Right forelimb (tissue), 1 donor: ENCODE measurements at regions not wholly inside any gene's neighbourhood (a gene's known extent, or its start where the extent isn't known, plus 50 kb on each side); places are given as distances from the start of the nearest gene placed in this dataset.
"Not testable (repeated sequence)": the region's sequence is repeated elsewhere in the genome, so short reads cannot be mapped to it uniquely, and the experiment has no call there.

ENCODE experiments used
- DNase-seq: peaks from one replicate; pipeline ENCODE4 v3.0.0-alpha.2; 2018

DNA sequence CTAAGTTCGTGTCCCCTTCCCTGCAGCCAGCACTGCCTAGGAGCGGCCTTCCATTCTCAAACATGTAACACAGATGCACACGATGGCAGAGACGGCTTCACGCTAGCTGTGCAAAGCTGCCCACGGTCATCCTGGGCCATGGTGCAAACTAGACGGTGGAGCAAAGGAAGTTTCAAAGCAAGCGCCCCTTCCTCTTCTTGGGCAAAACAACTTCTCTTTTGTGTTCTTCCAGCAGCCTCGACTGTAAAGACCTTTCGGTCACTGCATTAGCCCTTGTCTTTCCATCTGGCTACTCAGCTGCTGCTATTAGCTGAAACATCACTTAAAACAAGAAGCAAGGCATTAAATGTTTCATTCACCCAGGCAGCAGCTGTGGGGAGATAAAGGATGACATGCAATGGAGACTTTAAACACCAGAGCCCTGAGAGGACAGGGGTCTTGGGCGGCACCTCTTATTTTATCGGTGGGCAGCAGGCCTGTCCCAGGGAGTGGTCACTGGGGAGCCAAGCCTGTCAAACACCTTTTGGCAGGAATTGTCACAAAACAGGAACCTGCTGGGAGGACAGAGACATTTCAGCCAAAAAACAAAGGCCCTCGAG lies 214.8 kb downstream of the KLF6 start:
- DNase-seq = no peak

DNA sequence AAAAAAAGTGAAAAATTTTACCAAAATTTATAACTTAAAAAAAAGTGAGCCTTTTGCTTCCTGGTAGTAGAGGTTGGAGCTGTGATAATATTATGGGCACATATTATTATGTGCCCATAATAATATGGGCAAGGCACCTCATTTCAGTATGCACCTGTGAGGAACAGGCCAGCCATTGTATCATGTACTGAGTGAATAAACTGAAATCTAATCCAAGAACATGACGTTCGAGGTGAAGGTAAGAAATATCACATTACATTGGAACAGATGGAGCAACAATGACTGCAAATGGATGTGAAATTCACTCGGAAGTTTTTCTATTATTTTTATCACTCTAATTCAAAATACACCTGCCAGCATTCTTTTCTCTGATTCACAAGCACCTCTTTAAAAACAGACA lies 216.0 kb downstream of the KLF6 start:
- DNase-seq = no peak

DNA sequence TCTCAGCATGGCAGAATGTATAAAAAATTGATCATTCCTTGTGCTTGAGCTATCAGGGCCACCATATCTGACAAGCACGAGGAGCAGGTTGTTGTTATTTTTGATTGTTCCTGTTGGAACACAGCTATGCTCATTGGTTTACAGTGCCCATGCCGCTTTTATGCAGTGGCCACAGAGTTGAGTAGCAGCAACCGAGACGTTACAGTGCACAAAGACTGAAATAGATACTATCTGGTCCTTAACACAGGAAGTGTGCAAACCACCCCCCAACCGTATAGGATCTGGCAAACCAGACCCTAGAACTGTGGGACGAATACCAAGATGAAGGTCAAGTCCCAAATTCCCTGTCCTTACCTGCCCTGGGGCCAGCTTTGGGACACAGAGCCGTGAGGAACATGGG lies 216.6 kb downstream of the KLF6 start:
- no peak for DNase-seq

DNA sequence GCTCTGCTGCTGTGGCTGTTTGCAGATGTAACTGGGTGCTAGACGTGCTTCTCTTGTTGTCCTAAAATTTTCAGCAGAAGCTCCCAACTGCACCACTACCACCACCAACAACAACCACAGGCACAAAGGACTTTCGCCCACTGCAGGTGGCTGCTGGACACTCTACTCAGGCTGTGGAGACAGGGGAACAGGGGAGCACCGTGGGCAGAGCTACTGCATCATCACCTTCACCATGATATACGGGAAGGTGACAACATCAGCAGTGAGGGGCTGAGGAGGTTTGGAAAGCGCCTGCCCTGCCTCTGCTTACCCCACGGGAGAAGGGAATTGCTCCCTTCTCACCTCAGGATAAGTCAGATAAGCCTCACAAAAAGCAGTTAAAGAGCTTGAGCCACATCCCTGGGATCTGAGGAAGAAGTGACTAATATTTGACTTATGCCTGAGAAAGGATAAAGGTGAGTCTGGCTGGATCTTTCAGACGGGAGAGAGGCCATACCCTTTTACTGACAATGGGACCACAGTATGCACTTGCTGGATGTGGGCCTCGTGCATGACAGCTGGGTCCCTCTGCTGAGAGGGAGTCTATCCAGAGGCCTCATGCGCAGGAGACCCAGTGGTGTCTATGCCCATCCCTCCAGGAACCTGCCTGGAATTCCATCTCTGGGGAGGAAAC lies 217.6 kb downstream of the KLF6 start:
- no peak for DNase-seq

DNA sequence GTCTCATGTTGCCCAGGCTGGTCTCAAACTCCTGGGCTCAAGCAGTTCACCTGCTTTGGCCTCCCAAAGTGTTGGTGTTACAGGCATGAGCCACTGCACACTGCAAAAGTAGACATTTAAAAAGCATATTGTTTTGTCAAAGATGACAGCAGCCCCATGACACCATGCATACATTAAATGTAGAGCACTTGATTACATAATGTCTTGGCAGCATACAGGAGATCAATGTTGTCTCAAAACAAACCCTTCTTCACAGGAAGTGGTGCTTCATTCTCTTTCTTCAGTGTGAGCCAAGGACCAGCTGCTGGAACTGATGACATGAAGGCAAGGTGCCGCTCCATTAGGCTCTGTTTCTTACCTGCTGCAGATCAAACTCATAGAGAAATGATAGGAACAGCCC lies 218.4 kb downstream of the KLF6 start:
- no peak for DNase-seq

GRCh38 chr10:3564346-3565002 lies 220.5 kb downstream of the KLF6 start:
- no peak for DNase-seq

DNA sequence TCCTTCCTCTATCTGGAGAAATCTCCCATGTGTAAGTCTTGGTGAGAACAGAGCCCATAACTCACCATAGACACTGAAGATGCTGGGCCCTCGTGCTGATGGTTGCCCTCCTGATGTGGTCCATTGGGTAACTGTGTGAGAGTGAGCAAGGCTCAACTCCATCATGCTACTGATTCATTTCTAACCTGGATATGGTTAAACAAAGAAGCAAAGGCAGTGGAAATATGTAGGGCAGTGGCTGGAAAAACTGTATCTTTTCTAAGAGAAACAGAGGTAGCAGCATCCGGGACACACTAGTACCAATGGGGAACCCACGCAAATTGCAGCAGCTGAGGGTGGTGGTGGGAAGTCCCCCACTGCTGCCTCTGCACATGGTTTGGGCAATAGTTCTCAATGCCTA lies 221.7 kb downstream of the KLF6 start:
- DNase-seq = no peak

DNA sequence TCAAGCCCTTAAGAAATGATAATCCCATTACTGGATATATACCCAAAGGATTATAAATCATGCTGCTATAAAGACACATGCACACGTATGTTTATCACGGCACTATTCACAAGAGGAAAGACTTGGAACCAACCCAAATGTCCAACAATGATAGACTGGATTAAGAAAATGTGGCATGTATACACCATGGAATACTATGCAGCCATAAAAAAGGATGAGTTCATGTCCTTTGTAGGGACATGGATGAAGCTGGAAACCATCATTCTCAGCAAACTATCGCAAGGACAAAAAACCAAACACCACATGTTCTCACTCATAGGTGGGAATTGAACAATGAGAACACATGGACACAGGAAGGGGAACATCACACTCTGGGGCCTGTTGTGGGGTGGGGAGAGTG lies 224.4 kb downstream of the KLF6 start:
- DNase-seq = not testable (repeated sequence)

GRCh38 chr10:3559527-3559926 lies 225.5 kb downstream of the KLF6 start:
- no peak for DNase-seq

DNA sequence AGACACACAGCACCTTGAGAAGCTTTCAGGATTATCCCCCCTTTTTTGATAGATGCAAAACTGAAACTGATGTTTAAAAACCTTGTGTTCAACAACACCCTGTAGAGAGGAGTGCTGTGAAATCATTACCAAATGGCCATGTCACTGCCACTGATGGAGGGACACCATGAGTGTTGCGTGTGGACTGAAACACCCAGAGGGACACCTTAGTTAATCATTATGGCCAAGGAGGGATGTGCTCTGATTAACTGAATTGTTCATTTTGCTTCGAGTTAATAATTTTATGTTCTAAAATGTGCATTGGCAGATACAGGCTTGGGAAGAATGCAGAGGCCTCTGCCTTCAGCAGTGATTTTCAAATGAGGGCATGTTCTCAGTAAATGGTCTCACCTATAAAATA lies 226.0 kb downstream of the KLF6 start:
- DNase-seq = no peak

GRCh38 chr10:3556191-3557017 lies 228.6 kb downstream of the KLF6 start:
- DNase-seq = not testable (repeated sequence)

DNA sequence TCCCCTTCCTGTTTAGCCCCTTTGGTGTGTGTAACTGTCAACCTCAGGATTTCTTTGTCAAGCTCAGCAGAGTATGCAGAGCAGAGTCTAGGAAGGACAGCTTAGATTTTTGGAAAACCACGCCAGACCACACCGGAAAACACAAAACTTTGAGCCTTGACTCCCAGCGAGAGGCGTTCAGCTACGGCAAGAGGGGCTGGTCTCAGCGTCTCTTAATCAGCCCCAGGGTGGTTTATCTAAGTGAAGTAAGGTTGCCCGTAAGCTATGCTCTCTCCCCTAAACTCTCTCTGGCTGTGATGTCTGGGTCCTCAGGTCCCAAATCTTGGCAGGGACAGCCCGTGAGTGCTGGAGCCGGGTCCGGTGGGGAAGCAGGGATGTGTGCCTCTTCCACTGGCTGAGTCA lies 230.9 kb downstream of the KLF6 start:
- DNase-seq = no peak

DNA sequence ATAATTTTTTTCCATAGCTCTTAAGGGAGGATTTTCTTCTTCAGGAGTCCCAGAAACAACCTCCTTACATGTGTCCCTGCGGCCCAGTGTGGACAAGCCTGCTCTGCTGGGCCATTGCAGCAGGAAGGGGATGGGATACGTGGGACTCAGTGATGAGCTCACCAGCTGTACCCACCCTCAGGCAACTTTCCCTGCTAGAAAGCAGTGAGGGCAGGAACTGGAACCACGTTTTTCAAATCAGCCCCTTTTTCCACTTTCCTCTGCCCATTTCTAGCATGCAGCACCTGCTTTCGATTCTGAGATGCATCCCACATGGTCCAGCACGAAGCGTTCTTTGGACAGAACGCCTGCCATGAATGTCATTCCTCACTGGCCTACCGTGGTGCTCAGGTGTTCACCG lies 232.7 kb downstream of the KLF6 start:
- DNase-seq = no peak

DNA sequence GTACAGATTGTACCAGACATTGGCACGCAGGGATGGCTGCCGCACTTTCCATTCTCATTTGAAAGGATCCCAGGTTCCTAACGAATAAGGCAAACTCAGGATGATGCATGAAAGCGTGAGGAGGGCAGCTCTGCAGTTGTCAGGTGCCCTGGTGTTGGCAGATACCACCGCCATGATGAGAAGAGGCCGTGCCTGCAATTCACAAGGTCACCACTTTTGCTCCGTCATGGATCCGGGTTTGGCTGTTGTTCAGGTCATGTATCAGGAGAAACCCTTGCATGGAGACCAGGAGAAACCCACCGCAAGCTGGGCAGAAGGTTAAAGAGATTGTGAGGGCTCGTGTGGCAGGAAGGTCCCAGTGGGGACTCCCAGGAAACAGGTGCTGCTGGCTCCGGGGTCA lies 233.2 kb downstream of the KLF6 start:
- no peak for DNase-seq

DNA sequence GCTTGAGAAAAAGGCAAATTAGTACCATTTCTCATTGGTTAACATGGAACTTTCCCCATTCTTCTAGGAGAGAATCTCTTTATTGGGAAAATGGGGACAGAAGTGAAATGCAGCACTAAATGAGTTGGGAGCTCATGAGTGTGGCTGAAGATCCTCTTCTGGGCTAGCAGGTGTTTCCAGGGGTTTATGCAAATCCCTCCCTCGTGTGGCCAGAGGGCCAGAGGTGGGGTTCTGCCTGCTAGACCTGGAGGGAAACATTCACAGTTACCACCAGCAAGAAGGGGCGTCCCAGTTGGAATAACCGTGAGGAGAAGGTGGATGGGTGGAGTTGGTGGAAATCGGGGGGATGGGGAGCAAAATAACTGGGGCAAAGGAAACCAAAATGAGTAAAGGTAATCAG lies 235.9 kb downstream of the KLF6 start:
- DNase-seq = no peak

GRCh38 chr10:3548702-3549101 lies 236.3 kb downstream of the KLF6 start:
- DNase-seq = no peak

DNA sequence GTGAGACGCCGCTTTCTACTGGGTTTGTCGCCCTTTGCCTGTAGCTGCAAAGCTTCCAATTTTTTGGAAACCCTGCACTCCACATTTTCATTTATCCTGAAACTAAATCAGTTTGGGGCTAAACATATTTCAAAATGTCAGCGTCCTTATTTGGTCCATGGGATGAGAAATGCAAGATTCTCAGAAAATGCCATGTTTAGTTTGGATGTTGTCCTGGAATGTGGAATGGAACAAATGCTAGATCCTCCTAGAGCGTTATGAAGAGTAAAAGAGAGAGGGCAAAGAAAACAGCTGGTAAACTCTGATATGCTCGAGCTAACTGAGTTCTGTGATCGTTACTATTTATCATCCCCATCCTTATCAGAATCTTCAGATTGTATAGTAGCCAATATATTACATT lies 236.9 kb downstream of the KLF6 start:
- no peak for DNase-seq

- no peak for DNase-seq
These were observed 240.4 kb downstream of the KLF6 start for GRCh38 chr10:3544561-3544960.

DNA sequence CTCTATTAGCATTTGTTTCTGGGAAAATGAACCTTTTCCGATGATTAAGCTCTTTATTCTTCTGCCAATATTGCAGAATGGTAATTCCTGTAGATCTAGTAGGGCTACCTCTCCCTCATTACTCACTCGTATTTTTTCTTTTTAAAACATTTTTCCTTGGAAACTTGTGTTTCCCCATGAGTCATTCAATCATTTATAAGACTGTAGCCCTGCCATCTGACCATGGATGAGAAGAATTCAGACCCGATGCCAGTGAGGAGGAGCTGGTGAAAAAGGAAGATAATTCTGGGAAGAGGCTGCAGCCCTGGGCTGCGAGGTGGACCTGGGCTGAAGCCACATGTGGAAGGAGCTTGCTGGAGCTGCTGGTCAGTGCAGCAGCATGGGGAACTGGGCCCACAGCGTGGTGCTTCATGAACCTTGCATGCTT lies 242.8 kb downstream of the KLF6 start:
- no peak for DNase-seq

GRCh38 chr10:3539696-3540383 lies 245.2 kb downstream of the KLF6 start:
- no peak for DNase-seq

DNA sequence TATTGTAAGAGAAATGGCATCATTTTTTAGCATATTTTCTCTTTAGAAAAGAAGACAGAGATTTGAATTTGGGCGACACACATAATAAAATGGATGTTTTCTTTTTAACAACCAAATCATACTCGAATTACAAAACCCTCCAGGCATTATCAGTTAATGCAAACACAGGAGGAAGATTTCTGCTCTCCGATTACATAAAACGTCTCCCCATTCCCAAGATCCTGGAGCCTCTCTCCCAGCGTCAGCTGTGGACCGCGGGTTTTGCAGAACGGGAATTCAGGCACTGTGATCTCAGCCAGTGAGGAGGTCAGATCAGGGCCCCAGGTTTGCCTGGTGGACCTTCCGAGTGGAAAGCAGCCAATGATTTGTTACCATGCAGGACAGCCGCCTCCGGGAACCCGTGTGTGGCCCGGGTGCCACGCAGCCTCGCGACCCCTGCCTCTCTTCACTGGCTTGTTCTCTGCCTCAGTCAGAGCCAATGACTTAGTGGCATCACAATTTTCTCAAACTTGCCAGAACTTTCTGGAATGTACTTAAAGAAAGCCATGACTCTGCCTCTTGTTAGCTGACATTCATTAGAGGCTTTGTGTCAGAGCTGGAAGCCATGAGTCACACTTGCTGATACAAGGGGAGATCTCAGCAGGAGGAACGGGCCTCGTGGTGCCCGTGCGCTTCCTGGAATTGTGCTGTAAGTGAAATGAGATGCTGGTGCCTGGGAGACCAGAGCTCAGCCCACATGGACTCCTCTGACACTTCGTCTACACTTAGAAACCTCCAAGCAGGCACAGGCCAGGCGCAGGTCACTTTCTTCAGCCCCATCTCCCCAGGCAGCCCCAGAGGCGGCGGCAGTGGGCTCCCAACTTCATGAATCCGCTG lies 246.1 kb downstream of the KLF6 start:
- DNase-seq = no peak

DNA sequence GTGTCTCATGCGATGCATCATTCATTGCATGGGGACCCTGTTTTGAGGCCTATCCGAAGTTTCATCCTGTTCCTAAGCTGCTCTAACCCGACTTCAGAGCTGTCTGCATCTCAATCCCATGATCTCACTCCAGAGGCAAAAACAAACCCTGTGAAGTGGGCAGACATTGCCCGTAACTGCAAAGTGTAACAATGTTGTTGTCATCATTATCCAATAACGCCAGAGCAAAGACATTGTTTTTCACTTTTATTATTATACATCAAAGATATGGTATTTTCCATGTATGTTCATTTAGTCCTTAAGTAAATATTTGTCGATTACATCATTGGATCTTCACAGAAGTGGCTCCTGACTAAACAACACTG lies 246.7 kb downstream of the KLF6 start:
- no peak for DNase-seq
